Calu3 (cell line): ENCODE measurements at regions not wholly inside any gene's neighbourhood (a gene's known extent, or its start where the extent isn't known, plus 50 kb on each side); places are given as distances from the start of the nearest gene placed in this dataset.

Source experiments
- BruUV-seq: library from RNA; stranded (reverse); fragments of 400-500 nt; replicated peaks from 2 replicates; lab custom pipeline; 2021; lab: Mats Ljungman, UMichigan
- CTCF ChIA-PET: fragments of 300-600 bp; sonication (Branson Sonifier 250); formaldehyde crosslinking; loops from one replicate; lab custom pipeline; 2022; ENCODE audit warnings: antibody characterized with exemption; lab: Charles Lee
- DNase-seq: peaks from one replicate; pipeline ENCODE4 v3.0.0; 2022
- H3K27ac Mint-ChIP-seq: one replicate; pipeline ENCODE4 v1.8.0; 2022; ENCODE audit warnings: mixed read lengths; ENCODE audit not compliant: unreplicated experiment
- H3K27me3 Mint-ChIP-seq: one replicate; pipeline ENCODE4 v1.8.0; 2022; ENCODE audit warnings: mixed read lengths; ENCODE audit not compliant: unreplicated experiment
- H3K36me3 Mint-ChIP-seq: one replicate; pipeline ENCODE4 v1.8.0; 2022; ENCODE audit warnings: mild to moderate bottlenecking, moderate library complexity, mixed read lengths; ENCODE audit not compliant: insufficient read depth, unreplicated experiment
- H3K4me1 Mint-ChIP-seq: one replicate; pipeline ENCODE4 v1.8.0; 2022; ENCODE audit warnings: mild to moderate bottlenecking, low read depth, mixed read lengths; ENCODE audit not compliant: unreplicated experiment
- H3K4me3 Mint-ChIP-seq: one replicate; pipeline ENCODE4 v1.8.0; 2022; ENCODE audit warnings: mild to moderate bottlenecking, low read depth, moderate library complexity, mixed read lengths; ENCODE audit not compliant: unreplicated experiment
- H3K9me3 Mint-ChIP-seq: one replicate; pipeline ENCODE4 v1.8.0; 2022; ENCODE audit warnings: low read depth, mixed read lengths; ENCODE audit not compliant: unreplicated experiment
- CTCF ChIP-seq: fragments of 200-600 bp; IDR thresholded peaks from one replicate; pipeline ENCODE4 v1.8.0; 2022; ENCODE audit warnings: antibody characterized with exemption; ENCODE audit not compliant: unreplicated experiment
- intact Hi-C: fragments of 100-400 bp; cut with micrococcal nuclease; formaldehyde crosslinking; loops from one replicate; pipeline ENCODE4 v1.10.0; 2022; ENCODE audit not compliant: unreplicated experiment

GRCh38 chr2:148567716-148568115 is 76.8 kb upstream of the EPC2 start:
- H3K27me3 Mint-ChIP-seq: peaks cover 44% of the 10 kb centered on the region
- no peak for DNase-seq
- no peak overlapping the region for H3K27ac Mint-ChIP-seq
- TF ChIP-seq CTCF: no peak
- intact Hi-C loops: no loop called here
- no peaks in the 10 kb centered on the region for H3K36me3 Mint-ChIP-seq
- H3K4me3 Mint-ChIP-seq: no peak overlapping the region
- no peaks in the 10 kb centered on the region for H3K4me1 Mint-ChIP-seq
- no peaks in the 10 kb centered on the region for H3K9me3 Mint-ChIP-seq
- no TSS peak for BruUV-seq
- CTCF ChIA-PET: no interaction called here

GRCh38 chr2:148568597-148568996 is 76.0 kb upstream of the EPC2 start:
- intact Hi-C loops: no loop called here
- no peak for DNase-seq
- TF ChIP-seq CTCF: no peak
- Mint-ChIP-seq H3K36me3 (no peaks in the 10 kb centered on the region), H3K9me3 (no peaks in the 10 kb centered on the region), H3K27me3 (peaks cover 44% of the 10 kb centered on the region), H3K4me1 (no peaks in the 10 kb centered on the region), H3K27ac (no peak overlapping the region), H3K4me3 (no peak overlapping the region)
- no TSS peak for BruUV-seq
- CTCF ChIA-PET: no interaction called here

- no TSS peak for BruUV-seq
- CTCF ChIA-PET: no interaction called here
- TF ChIP-seq CTCF: no peak
- no peaks in the 10 kb centered on the region for H3K4me1 Mint-ChIP-seq
- H3K27ac Mint-ChIP-seq: no peak overlapping the region
- intact Hi-C loops: no loop called here
- H3K36me3 Mint-ChIP-seq: no peaks in the 10 kb centered on the region
- no peak overlapping the region for H3K4me3 Mint-ChIP-seq
- peaks cover 44% of the 10 kb centered on the region for H3K27me3 Mint-ChIP-seq
- DNase-seq: no peak
- no peaks in the 10 kb centered on the region for H3K9me3 Mint-ChIP-seq
Measured at GRCh38 chr2:148569221-148569620, 75.3 kb upstream of the EPC2 start.

- intact Hi-C loops: no loop called here
- no peak for TF ChIP-seq CTCF
- Mint-ChIP-seq H3K36me3 (no peaks in the 10 kb centered on the region), H3K27ac (no peak overlapping the region), H3K9me3 (no peaks in the 10 kb centered on the region), H3K4me3 (no peak overlapping the region), H3K4me1 (no peaks in the 10 kb centered on the region), H3K27me3 (peaks cover 50% of the 10 kb centered on the region)
- CTCF ChIA-PET: no interaction called here
- no peak for DNase-seq
- no TSS peak for BruUV-seq
Measured at GRCh38 chr2:148570989-148571388, 73.6 kb upstream of the EPC2 start.
